NB4 (cell line): ENCODE measurements at regions not wholly inside any gene's neighbourhood (a gene's known extent, or its start where the extent isn't known, plus 50 kb on each side); places are given as distances from the start of the nearest gene placed in this dataset.

Source experiments
- DNase-seq: peaks from one replicate; pipeline ENCODE4 v3.0.0; 2010; ENCODE audit warnings: low read depth
- H3K4me3 ChIP-seq: one replicate; pipeline ENCODE4 v1.5.1; 2011; ENCODE audit warnings: mild to moderate bottlenecking, low read depth, low read length, moderate library complexity
- CTCF ChIP-seq: IDR thresholded peaks from one replicate; pipeline ENCODE4 v1.5.1; 2012; ENCODE audit warnings: low read depth, low read length
- MYC ChIP-seq: IDR thresholded peaks from 2 replicates; pipeline ENCODE4 v1.6.1; 2011; ENCODE audit warnings: low read depth, low read length
- POLR2A ChIP-seq: IDR thresholded peaks from 2 replicates; pipeline ENCODE4 v1.6.1; 2011; ENCODE audit warnings: mild to moderate bottlenecking; ENCODE audit not compliant: insufficient read length; ENCODE audit errors: extremely low read depth
- TF ChIP-seq, protein P1 (sequence below): IDR thresholded peaks from 2 replicates; pipeline ENCODE4 v1.6.1; 2011; ENCODE audit warnings: low read depth, low read length

DNA sequence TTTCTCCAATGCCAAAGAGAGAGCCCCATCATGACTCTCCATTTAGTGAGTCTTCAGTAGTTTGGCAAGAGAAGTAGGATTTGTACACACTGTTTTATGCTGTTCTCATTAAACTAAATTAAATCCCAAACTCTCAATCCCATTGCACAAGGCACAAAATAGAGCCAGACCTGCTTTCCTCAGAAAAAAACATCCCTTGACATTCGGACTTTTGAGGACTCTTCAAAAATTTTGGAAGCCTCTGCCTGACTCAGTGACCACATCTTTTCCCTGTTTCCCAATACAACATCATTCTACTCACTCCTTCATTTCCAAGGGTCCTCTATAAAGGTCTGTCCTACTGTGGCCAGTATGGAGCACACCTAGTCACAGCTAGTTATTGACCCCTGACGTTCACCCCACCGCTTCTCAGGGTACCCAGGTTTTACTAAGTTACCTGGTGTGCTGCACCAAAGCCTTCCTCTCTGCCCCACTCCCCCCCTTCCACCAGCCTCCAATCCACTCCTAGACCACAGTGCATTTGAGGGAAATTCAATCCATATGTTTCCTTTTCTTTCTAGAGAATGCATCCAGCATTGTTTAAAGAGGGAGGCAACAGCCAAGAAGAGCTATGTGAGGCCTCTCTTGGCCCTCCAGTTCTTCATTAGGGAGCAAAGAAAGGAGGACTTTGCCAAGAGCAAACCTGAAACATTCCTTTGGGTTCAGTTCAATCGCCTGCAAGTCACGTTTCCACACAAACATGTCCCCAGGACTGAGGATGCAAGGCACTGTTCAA, 428.7 kb downstream of the PLPP3 start:
- no peak for DNase-seq
- TF ChIP-seq POLR2A (no peak), CTCF (no peak)
- TF ChIP-seq, protein P1, sequence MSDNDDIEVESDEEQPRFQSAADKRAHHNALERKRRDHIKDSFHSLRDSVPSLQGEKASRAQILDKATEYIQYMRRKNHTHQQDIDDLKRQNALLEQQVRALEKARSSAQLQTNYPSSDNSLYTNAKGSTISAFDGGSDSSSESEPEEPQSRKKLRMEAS = no peak
- no peak overlapping the region for H3K4me3 ChIP-seq

DNA sequence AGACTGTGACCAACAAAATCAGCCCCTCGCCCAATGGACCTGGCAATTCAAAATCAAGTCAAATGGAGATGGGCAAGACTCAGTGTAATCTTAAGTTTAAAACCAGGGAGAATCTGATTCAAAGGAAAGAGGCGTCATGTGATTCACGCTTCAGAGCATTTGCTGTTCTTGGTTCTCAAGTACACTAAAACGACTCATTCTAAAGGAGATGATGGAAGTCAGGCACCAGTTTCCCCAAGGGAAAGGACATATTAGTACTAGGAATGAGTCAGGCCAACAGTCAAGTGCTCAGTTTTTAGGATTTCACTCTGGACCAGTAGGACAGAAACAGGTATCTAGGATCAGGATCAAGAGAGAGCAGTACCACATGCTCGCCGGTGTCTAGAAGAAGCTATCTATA, 429.6 kb downstream of the PLPP3 start:
- no peak for TF ChIP-seq MYC
- TF ChIP-seq CTCF = no peak
- TF ChIP-seq, protein P1 = no peak
- no peak for TF ChIP-seq POLR2A
- H3K4me3 ChIP-seq = no peak overlapping the region
- DNase-seq = no peak

GRCh38 chr1:56148326-56149193, 430.8 kb downstream of the PLPP3 start:
- TF ChIP-seq CTCF (no peak), POLR2A (no peak), MYC (no peak)
- TF ChIP-seq, protein P1 = no peak
- DNase-seq = no peak
- no peak overlapping the region for H3K4me3 ChIP-seq

DNA sequence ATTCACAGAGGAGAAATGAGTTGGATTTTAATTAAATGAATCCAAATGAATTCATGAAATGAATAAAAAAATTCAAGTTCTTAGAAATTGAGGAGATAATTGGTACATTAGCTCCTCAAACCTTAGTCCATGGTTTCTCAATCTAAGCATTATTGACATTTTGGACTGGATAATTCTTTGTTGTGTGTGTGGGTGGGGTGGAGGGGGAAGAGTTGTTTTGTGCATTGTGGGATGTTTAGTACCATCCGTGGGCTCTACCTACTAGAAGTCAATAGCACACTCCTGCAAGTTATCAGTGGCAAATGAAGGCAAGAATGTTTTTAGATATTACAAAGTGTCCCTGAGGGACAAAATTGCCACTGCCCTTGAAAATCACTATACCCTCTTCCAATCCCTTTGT, 431.9 kb downstream of the PLPP3 start:
- TF ChIP-seq POLR2A (no peak), CTCF (no peak), MYC (no peak)
- TF ChIP-seq, protein P1 = no peak
- DNase-seq = no peak
- no peak overlapping the region for H3K4me3 ChIP-seq

DNA sequence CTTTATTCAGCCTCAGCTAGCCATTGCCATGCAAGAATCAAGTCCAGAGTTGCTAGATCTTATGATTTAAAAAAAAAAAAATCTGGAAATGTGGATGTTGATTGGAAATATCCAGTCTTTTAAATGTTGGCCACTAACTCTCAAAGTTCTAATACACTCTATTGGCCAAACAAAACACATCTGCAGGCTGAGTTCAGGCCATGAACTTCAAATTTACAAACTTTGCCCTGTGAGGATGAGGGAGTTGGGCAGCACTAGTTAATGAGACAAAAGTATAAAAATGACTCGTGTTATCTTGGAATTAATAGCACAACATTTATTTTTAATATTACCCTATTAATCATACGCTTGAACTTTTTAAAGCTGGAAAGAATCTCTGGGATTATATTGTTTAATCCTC, 432.3 kb downstream of the PLPP3 start:
- TF ChIP-seq CTCF (no peak), POLR2A (no peak), MYC (no peak)
- TF ChIP-seq, protein P1 = no peak
- no peak for DNase-seq
- no peak overlapping the region for H3K4me3 ChIP-seq
